GM21737 (cell line): ENCODE measurements at regions not wholly inside any gene's neighbourhood (a gene's known extent, or its start where the extent isn't known, plus 50 kb on each side); places are given as distances from the start of the nearest gene placed in this dataset.

Experiments used
- ATAC-seq: cut with Tn5 transposase; IDR thresholded peaks from one replicate; pipeline ENCODE4 v1.9.1; 2021; ENCODE audit warnings: mild to moderate bottlenecking, moderate library complexity; ENCODE audit not compliant: unreplicated experiment

DNA sequence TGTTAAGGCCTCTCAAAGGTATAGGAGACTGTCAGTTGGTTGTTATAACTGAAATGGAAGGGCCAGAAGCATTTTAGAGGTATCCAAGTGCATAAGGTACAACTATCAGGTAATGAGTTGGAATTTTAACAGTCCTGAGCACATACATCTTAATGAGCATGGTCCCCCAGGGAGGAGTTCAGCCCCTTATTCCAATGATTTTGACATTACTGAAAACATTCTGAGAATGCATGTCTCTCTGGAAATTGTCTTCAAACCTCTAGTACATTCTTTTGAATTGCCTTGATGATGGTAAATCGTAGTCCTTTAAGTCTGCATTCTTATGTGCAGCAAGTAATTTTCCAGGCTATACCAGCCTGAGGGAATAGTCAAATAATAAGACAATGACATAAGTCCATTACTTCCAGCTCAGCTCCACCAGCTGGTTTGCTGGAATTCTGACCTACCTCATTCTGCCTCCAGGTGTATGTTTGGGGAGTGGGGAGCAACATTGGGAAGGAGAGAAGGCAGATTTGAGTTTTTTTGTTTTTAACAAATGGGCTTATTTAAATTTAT is 239.2 kb downstream of the MSRB3 start:
- no peak for ATAC-seq

DNA sequence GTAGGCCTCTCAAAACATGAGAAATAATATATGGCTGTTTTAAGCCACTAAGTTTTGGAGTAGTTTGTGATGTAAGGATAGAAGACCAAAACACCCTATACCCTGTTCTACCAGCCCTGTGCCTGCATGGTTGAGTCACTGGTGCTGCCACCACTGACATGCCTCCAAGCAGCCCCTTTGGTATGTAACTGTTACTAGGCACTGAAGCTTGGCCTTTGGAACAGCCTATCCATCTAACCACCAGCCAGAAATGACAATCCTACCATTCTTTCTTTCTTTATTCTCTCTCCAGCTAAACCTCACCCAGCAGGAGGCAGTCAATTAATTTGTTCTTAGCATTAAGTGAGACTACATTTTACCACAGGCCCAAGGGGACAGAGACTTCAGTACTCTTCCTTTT is 240.3 kb downstream of the MSRB3 start:
- no peak for ATAC-seq

- ATAC-seq, result no peak
Measured at GRCh38 chr12:65520658-65521057, 242.2 kb downstream of the MSRB3 start.

GRCh38 chr12:65522956-65523860 is 244.7 kb downstream of the MSRB3 start:
- no peak for ATAC-seq

DNA sequence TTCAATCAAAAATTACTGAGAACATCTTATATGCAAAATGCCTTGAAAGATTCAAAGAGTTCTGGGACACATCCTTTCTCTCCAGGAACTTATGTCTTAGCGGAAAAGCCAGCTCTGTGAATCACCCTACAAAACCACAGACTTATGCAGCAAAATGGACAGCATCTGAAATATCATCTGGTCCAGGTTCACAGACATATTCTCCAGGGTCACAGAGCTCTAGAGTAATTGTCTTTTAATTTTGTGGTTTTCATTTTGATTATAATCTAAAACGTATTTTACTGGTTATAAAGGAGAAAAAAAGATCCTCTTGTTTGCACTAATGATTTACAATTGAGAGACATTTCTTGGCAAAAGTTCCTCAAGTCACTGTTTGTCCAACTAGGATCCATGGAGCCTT is 246.2 kb downstream of the MSRB3 start:
- no peak for ATAC-seq

GRCh38 chr12:65525491-65526141 is 247.1 kb downstream of the MSRB3 start:
- ATAC-seq, result no peak

- ATAC-seq, result no peak
Measured at GRCh38 chr12:65526311-65526710, 247.8 kb downstream of the MSRB3 start.

- no peak for ATAC-seq
Measured at GRCh38 chr12:65528127-65528526, 249.6 kb downstream of the MSRB3 start.

- ATAC-seq, result no peak
Measured at GRCh38 chr12:65529106-65529505, 250.6 kb downstream of the MSRB3 start.

GRCh38 chr12:65529771-65530435 is 251.4 kb downstream of the MSRB3 start:
- ATAC-seq, result no peak

- ATAC-seq, result no peak
Measured at GRCh38 chr12:65532162-65532561, 253.7 kb downstream of the MSRB3 start.

- ATAC-seq, result no peak
Measured at GRCh38 chr12:65532764-65533163, 254.3 kb downstream of the MSRB3 start.

DNA sequence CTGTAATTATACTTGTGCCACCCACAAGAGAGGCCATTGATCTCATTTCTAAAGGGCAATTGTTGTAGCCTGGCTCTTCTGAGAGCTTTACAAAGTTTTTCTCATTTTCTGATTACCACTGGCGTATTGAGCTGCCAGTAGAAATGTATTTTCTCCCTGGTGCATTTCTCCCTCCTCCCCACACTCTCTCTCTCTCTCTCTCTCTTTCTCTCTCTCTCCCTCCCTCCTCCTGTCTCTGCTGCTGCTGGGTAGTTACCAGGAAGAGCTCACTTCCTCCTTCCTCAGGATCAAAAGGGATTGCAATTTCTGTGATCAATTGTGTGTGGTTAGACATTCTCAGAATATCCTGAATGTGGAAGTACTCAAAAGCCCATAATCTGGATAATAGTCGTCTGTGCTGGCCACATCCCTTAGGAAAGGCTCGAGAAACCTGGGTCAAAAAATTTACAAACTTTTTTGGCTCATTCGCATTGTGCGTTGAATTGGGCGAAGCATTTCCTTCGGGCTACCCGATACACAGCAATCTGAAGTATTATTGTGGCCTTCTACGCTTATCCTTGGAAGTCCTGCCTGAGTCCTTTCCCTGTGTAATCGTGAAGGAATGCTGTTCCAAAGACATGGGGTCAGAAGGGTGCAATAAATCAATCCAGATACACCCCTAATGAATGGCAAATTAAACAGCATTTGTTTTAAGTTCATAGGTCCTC is 254.8 kb downstream of the MSRB3 start:
- no peak for ATAC-seq

DNA sequence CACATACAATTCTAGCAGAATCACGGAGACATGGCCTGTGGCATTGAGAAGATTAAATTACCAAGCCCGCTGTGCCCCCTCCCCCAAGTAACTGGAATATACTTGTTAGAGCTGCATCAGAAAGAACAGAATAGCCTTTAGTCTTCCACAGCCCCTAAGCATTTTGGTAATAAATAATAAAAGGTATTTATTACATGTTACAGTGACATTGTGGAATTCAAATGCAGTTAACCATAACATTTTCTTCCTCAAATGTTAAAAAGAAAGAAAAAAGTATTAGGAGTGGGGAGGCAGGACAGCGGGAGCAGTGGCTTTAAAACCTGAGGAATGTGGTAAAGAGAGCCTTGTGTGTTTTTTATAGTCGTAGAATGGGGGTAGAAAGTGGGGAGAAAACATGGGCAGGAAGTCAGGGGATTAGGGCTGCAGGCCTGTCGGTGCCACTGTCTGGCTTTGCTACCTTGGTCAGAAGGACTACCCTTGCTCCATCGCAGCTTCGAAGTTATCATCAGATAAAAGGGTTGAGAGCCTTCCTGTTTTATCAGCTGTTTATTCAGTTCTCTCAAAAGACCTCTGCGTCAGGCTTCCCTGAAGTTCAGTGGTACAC is 255.9 kb downstream of the MSRB3 start:
- no peak for ATAC-seq

GRCh38 chr12:65535946-65536345 is 257.5 kb downstream of the MSRB3 start:
- no peak for ATAC-seq

- ATAC-seq, result no peak
Measured at GRCh38 chr12:65536351-65536750, 257.9 kb downstream of the MSRB3 start.

GRCh38 chr12:65536876-65537681 is 258.6 kb downstream of the MSRB3 start:
- no peak for ATAC-seq

- no peak for ATAC-seq
Measured at GRCh38 chr12:65537978-65538377, 259.5 kb downstream of the MSRB3 start.

- no peak for ATAC-seq
Measured at GRCh38 chr12:65539023-65539422, 260.5 kb downstream of the MSRB3 start.

GRCh38 chr12:65540140-65540539 is 261.7 kb downstream of the MSRB3 start:
- ATAC-seq, result no peak
